ENCODE measurements at regions not wholly inside any gene's neighbourhood (a gene's known extent, or its start where the extent isn't known, plus 50 kb on each side); places are given as distances from the start of the nearest gene placed in this dataset.

- TF ChIP-seq EP300 (IDR thresholded peaks at IDR 0.05) (no peak), CTCF (IDR thresholded peaks at IDR 0.05) (no peak), POLR2A (IDR thresholded peaks at IDR 0.05; ENCODE audit: low read depth) (no peak)
Measured at GRCh38 chr7:26447116-26447515, 155.5 kb downstream of the SNX10 start.

All from esophagus muscularis mucosa (tissue), 4 donors.